Kidney (tissue), 13 donors: ENCODE measurements at regions not wholly inside any gene's neighbourhood (a gene's known extent, or its start where the extent isn't known, plus 50 kb on each side); places are given as distances from the start of the nearest gene placed in this dataset.

Experiments used
- DNase-seq, 5 donors: peaks; one replicate each; pipeline ENCODE4 v3.0.0-alpha.2; 2013 to 2020
- FAIRE-seq: peaks from 2 replicates; lab custom pipeline; 2012; peaks lifted over from hg19 to GRCh38; lab: Jason Lieb, UNC
- H3K27ac ChIP-seq, 2 donors: one replicate each; pipeline ENCODE4 v1.7.0; 2013; ENCODE audit warnings: low read depth in 2 of 2, low read length in 2 of 2, inconsistent platforms in 1 of 2
- H3K27me3 ChIP-seq: one replicate; pipeline ENCODE4 v1.7.1; 2013; ENCODE audit warnings: low read length, inconsistent platforms; ENCODE audit not compliant: control insufficient read depth, insufficient read depth
- H3K36me3 ChIP-seq, 3 donors: one replicate each; pipeline versions ENCODE4 v1.7.0 to v1.7.1; 2013; ENCODE audit warnings: low read length in 3 of 3, control low read depth in 1 of 3, inconsistent platforms in 1 of 3; ENCODE audit not compliant: insufficient read depth in 3 of 3, control insufficient read depth in 2 of 3
- H3K4me1 ChIP-seq, 3 donors: one replicate each; pipeline versions ENCODE4 v1.7.0 to v1.7.1; 2013; ENCODE audit warnings: low read length in 3 of 3, inconsistent platforms in 1 of 3, low read depth in 1 of 3; ENCODE audit not compliant: control insufficient read depth in 2 of 3, insufficient read depth in 2 of 3
- H3K4me3 ChIP-seq, 3 donors: one replicate each; pipeline versions ENCODE4 v1.7.0 to v1.8.1; 2013; ENCODE audit warnings: low read length in 3 of 3, control low read depth in 1 of 3, inconsistent platforms in 1 of 3
- H3K9ac ChIP-seq, 3 donors: one replicate each; pipeline versions ENCODE4 v1.7.0 to v1.7.1; 2013; ENCODE audit warnings: low read length in 3 of 3, control low read depth in 1 of 3, inconsistent platforms in 1 of 3
- H3K9me3 ChIP-seq, 3 donors: one replicate each; pipeline versions ENCODE4 v1.7.0 to v1.7.1; 2013; ENCODE audit warnings: low read length in 3 of 3, control low read depth in 1 of 3, inconsistent platforms in 1 of 3; ENCODE audit not compliant: control insufficient read depth in 2 of 3, insufficient read depth in 1 of 3
- intact Hi-C: fragments of 100-400 bp; cut with DNase I; formaldehyde crosslinking; loops from one replicate; pipeline ENCODE4 v1.11.1; 2022
- TF ChIP-seq, protein P1 (sequence below): IDR thresholded peaks from 3 replicates; pipeline ENCODE4 v1.5.1; 2012; ENCODE audit warnings: mild to moderate bottlenecking, moderate library complexity, borderline replicate concordance; ENCODE audit not compliant: insufficient read depth; ENCODE audit errors: extremely low read depth
- donor health status: control.
- donor health status: control.
- donor health status: control.
- donor health status: control.
- donor health status: control.
- donor health status: DM: yes; HTN: yes; CAD: no.
- donor health status: Normal renal cell carcinoma (clear cell type).

DNA sequence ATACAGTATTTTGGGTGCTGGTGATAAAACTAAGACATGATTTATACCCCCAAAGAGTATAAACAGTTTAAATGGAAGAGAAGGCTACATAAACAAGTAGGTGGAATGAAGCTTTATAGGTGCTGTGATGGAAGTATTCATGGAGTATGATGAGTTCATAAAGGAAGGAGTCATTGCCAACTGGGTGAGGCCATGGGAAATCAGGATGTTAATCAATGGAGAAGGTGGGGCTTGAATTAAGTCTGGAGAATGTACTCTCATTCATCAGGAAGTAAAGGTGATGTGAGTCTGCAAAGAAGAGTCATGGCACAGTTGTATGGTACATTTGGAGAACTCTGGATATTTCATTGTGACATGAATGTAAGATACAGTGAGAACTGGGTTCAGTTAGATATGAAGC, 147.5 kb upstream of the MME start:
- DNase-seq (no peak), FAIRE-seq (no peak)
- no peaks in the 10 kb centered on the region for H3K4me1 ChIP-seq
- intact Hi-C loops, result no loop called here
- no peak overlapping the region for H3K27ac ChIP-seq
- TF ChIP-seq, protein P1, sequence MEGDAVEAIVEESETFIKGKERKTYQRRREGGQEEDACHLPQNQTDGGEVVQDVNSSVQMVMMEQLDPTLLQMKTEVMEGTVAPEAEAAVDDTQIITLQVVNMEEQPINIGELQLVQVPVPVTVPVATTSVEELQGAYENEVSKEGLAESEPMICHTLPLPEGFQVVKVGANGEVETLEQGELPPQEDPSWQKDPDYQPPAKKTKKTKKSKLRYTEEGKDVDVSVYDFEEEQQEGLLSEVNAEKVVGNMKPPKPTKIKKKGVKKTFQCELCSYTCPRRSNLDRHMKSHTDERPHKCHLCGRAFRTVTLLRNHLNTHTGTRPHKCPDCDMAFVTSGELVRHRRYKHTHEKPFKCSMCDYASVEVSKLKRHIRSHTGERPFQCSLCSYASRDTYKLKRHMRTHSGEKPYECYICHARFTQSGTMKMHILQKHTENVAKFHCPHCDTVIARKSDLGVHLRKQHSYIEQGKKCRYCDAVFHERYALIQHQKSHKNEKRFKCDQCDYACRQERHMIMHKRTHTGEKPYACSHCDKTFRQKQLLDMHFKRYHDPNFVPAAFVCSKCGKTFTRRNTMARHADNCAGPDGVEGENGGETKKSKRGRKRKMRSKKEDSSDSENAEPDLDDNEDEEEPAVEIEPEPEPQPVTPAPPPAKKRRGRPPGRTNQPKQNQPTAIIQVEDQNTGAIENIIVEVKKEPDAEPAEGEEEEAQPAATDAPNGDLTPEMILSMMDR, result no peak
- H3K27me3 ChIP-seq, result no peaks in the 10 kb centered on the region
- H3K36me3 ChIP-seq, result no peaks in the 10 kb centered on the region
- no peaks in the 10 kb centered on the region for H3K9me3 ChIP-seq
- no peak overlapping the region for H3K9ac ChIP-seq
- H3K4me3 ChIP-seq, result no peak overlapping the region

DNA sequence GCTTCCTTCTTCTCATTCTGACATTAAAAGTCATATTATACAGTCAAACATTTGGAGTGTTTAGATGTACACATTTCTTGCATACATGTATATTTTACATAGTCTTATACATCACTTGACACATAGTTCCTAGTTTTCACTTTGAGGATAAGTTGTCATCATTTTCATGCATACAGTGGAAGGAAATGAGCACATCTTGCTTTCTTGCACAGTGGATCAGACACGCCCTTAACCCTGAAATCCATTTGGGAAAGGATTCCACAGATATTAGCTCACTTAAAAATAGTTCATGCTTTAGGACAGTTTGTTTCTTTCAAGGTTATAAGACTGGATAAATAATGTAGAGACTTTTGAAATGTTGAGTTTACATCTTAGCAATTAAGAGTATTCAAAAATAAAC, 148.6 kb upstream of the MME start:
- Histone ChIP-seq H3K27ac (no peak overlapping the region), H3K9ac (no peak overlapping the region), H3K36me3 (no peaks in the 10 kb centered on the region), H3K27me3 (no peaks in the 10 kb centered on the region), H3K4me1 (no peaks in the 10 kb centered on the region), H3K9me3 (no peaks in the 10 kb centered on the region), H3K4me3 (no peak overlapping the region)
- FAIRE-seq, result no peak
- intact Hi-C loops, result no loop called here
- TF ChIP-seq, protein P1, result no peak
- DNase-seq, result no peak

DNA sequence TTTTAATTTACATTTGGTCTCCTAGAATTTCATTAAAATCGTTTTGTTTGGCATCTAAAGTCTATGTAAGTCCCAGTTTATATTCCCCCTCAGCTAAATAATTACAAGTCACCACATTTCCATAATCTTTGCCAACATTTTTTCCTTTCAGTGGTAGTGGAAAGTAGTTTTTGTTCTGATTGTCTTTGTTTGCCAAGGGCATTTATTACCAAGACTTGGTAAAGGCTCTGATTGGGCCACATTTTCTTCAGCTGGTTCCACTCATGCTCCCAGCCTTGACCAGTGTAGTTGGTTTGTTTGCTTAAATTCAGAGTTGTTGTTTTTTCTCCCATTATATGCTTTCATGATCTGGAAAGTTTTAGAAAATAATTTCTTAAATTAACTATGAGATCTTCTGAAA, 153.4 kb upstream of the MME start:
- Histone ChIP-seq H3K9me3 (no peaks in the 10 kb centered on the region), H3K4me1 (no peaks in the 10 kb centered on the region), H3K9ac (no peak overlapping the region), H3K36me3 (no peaks in the 10 kb centered on the region), H3K27ac (no peak overlapping the region), H3K4me3 (no peak overlapping the region), H3K27me3 (no peaks in the 10 kb centered on the region)
- no peak for DNase-seq
- intact Hi-C loops, result no loop called here
- TF ChIP-seq, protein P1, result no peak
- FAIRE-seq, result no peak

DNA sequence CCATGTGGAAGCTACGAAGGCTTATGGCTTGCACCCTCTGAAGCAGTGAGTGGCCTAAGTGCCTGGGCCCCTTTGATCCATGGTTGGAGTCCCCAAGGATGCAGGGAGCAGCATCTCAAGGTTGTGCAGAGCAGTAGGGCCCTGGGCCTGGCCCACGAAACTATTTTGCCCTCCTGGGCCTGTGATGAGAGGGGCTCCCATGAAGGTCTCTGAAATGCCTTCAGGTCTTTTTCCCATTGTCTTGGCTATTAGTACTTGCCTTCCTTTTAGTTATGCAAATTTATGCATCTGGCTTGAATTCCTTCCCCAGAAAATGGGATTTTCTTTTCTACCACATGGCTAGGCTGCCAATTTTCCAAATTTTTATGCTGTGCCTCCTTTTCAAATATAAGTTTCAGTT, 158.8 kb upstream of the MME start:
- Histone ChIP-seq H3K36me3 (no peaks in the 10 kb centered on the region), H3K9me3 (no peaks in the 10 kb centered on the region), H3K4me3 (no peak overlapping the region), H3K4me1 (no peaks in the 10 kb centered on the region), H3K27me3 (no peaks in the 10 kb centered on the region), H3K9ac (no peak overlapping the region), H3K27ac (no peak overlapping the region)
- intact Hi-C loops, result no loop called here
- DNase-seq, result no peak
- TF ChIP-seq, protein P1, result no peak
- no peak for FAIRE-seq
